Hypothalamus (tissue), 51 donors: ENCODE measurements at regions not wholly inside any gene's neighbourhood (a gene's known extent, or its start where the extent isn't known, plus 50 kb on each side); places are given as distances from the start of the nearest gene placed in this dataset.

Source experiments
- DNase-seq, 51 donors: peaks; one replicate each; lab custom pipeline; 2025; lab: John Stamatoyannopoulos, UW

DNA sequence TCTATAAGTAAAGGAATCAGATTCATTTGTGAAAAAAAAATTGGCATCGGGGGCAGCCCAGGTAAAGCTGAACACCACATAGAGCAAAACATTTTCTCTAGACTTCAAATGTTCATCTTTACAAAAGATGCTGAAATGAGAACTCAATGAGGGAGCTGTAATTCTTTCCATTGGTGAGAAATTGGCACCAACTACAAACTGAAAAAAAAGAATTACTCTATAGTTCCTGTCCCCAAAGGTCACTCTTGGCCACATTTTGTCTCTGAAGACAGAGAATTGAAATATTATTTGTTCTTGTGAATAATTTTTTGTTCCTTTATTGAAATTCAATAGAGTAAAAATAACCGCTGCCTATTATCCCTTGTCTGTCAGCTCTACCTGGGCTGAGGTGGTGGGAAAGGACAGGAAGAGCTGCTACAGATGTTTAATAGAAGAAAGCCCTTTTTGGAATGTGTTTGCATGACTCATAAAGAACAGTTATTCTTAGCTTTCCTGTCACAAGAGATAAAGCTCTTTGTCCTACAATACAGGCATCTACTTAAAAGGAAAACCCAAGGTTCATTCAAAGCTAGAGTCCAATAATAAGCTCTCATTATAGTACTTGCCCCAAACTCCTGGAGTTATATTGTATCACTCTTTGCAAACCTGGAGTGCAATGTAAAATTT, 380.1 kb upstream of the KITLG start:
- DNase-seq, result no peak

DNA sequence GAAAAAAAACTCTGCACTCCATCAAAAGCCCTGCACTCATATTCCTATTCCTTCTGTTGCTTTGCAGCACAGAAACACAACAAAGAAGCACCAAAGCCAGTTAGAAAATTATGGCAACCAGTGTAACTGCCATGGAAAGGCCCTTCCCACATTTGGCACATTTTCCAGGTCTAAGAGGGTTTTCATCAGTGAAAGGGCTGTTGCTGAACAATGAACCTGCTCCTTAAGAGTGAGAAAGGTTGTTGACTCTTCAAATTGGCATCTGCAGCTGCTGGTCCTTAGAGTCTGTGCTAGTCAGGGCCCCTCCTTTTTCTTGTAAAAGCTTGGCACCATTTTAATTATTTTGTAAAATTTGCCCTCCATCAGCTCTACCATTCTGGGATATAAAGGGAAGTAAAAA, 378.7 kb upstream of the KITLG start:
- peak in 1 of 51 donors; percentile 0 for DNase-seq

DNA sequence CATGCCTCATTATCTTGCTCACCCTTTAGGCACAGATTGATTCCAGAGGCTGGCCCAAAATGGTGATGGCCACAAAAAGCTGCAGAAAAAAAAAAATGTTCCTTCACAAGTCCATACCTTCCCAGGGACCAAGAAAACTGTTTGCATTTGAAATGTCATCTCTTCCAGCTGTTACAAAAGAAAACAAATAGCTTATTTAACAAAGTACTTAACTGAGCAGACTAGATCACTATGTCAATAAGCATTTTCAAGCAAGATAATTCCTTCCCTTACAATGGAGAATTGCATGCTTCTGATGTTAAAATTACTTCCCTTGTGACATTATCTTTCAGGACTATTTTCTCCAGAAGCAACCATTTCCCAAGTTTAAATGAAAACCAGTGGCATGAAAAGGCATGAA, 377.9 kb upstream of the KITLG start:
- DNase-seq, result no peak

DNA sequence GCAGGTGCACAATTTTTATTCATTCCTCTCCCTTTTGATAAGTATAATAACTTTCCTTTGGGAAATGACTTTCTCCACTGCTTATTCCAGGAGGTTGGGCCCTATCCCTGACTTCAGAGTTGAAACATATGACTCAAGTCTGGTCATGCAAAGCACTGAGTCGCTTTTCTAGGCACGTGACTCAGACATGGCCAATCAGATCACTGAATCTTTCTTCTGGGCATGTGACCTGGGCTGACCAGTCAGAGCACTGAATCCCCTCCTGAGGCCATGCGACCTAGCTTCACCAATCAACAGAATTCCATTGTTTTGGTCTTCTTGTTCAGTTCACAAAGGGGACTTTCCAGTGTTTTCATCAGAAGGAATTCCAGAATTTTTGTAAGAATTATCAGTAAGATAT, 377.1 kb upstream of the KITLG start:
- no peak for DNase-seq

DNA sequence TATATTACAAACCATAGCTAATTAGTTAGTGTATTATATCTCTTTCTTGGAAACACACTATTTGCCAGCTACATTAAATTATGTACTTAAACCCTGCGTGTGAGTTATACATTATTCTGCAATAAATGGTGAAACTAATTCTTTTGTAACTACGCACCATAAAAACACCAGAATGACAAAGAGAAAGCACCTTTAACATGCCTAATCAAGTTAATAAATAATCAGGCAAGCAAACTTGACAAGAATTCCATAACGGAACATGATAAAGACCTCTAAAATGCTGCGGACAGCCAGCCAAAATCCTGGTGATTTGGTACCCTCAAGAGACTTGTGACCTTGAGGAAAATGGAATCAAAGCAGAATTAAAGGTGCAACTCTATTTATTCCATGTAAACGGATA, 375.3 kb upstream of the KITLG start:
- no peak for DNase-seq

DNA sequence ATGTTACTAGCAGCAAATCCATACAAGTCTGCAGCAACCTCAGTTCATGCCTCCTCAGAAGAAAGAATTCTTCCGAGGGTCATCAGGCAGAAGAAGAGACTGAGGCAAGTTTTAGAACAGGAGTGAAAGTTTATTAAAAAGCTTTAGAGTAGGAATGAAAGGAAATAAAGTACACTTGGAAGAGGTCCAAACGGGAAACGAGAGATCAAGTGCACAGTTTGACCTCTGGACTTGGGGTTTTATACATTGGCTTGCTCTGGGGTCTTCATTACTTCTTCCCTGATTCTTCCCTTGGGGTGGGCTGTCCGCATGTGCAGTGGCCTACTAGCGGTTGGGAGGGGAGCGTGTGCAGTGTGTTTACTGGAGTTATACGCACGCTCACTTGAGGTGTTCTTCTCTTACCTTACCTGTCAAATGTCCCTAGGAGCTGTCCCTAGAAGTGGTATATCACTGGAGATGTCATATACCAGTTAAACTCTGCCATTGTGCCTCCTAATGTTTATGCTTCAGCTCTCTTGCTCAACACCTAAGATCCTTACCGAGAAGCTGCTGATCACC, 372.8 kb upstream of the KITLG start:
- no peak for DNase-seq

DNA sequence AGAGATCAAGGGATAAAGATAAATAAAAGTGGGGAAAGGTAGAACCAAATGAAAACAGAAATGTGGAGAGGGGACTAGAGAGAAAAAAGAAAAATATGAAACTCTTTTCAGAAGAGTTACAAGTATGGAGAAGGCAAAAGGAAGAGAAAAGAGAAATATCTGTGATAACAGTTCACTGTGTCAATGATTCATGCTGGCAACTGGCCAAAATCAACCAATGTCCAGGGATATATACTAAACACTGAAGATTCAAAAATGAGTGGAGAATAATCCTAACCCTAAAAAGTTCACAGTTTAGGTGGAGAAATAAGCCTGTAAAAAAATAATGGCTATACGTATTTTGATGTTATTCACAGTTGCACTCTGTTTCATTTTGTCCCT, 372.3 kb upstream of the KITLG start:
- DNase-seq, result no peak

DNA sequence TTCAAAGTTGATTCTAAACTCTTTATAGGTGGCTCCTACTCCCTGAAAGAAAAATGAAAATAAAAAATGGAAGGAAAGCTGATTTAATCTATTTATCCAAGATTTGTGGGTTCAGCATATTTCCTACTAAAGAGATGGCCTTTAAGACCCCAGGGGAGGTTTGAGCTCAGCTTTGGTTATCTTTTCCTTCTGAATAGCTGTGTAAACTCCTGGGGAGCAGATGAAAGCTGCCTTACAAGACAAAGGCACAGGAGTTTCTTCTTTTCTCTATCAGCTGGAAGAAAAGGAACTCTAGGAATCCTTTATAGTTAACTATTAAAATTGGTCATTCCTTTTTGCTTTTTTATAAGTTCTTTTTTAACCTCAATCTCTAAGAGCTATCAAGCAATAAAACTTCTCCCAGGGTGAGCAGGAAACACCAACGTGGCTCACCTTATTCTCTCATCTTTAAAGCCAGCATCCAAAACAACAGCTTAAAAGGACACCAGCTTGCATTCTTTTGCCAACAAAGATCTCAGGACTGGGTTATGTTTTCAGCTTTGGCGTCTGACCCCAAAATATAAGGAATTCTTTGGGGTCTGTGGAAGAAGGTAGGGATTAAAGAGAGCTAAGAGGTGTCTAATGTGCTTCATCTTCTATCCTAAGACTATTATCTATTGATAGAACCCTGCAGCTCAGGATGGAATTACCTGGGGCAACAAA, 371.7 kb upstream of the KITLG start:
- DNase-seq, result no peak

DNA sequence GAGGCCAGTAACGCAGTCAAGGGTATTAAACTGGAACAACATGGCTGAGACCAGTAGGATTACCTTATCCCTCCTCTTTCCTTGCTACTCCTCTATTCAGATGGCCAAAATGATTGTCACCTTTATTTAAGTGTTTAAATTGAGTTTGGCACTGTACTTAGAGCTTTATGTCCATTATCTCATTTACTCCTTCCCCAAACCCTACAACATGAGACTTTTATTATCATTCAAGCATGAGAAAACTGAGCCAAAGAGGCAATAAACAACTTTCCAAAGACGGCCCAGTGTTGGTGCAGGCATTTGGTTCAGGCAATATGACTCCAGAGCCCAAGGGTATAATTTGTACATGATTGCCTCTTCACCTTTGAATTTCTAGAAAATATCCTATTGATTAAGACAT, 370.9 kb upstream of the KITLG start:
- no peak for DNase-seq

DNA sequence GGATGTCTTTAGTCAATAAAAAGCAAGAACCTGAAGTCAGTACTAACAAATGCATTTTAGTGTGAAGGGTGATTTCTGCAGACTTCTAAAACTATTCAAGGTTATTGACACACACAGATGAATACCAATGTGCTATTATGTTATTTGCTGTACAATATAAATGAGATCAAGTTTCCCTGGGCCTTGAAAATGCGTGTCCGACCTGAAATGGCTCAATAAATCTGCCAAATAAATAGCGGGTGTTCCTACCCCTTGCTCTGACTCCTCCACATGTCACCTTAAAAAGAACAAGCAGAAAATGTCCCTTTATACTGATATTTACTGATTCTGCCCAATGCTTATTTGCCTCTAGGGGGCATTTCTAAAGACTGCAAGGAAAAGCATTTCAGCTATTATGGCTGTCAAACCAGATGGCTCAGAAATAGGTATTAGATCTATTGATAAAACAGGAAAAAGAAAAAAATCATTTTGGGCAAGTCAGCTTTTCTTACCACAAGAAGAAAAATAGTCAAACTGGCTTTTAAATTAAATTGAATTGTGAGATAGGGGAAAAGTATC, 367.3 kb upstream of the KITLG start:
- DNase-seq, result no peak

DNA sequence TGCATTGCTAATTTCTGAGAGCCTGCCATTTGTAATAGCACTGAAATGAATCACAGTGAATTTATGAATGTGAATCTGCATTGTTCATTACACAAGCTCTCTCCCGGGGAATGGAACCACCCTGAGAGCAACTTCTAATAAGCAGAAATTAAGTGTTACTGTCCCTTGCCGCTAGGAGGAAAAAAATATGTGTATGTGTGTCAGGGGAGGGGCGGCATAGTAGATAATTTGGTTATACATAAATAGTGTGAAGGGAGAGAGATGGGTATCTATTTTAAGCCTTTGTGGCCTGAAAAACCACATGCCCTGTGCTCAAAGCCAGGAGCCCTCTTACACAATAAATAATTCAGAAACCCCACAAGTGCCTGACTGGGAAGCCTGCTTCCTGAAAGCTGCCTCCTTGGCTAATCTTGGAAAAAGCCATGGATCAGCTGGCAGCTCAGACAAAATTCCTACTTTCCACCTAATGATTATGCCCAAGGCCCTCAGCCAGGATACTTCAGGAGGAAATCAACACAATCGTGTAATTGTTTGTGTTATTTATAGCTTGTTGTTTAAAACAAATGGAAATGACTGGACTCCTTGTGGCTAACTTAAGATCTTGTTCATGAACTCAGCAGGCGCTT, 366.2 kb upstream of the KITLG start:
- peak in 1 of 51 donors; percentile 6 for DNase-seq

DNA sequence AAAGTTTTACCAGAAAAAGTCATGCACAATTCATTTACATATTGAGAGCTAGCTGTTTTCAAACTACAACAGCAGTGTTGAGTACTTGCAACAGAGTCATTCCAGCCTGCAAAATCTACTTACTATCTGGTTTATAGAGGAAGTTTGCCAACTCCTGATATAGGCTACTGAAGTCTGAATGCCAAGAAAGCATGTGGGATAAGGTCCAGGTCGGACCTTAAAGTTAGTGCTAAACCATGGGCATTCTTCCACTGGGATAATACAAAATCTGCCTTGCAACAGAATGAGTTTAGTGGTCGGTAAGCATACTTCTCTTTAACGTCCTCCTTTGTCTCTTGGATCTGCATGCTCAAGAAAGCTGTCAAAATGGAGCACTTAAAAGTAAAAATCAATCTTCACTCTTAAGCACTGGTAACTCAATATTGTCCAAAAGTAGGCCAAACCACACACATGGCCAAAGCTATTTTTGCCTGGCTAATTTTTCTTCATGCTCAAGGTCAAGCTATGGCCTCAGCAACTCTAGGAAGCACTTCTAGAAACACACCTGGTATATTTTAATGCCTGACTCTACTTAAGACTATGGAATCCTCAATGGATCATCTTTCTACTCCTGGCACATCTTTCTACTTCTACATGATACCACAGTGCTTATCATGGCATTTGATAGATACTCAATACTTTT, 364.9 kb upstream of the KITLG start:
- no peak for DNase-seq

DNA sequence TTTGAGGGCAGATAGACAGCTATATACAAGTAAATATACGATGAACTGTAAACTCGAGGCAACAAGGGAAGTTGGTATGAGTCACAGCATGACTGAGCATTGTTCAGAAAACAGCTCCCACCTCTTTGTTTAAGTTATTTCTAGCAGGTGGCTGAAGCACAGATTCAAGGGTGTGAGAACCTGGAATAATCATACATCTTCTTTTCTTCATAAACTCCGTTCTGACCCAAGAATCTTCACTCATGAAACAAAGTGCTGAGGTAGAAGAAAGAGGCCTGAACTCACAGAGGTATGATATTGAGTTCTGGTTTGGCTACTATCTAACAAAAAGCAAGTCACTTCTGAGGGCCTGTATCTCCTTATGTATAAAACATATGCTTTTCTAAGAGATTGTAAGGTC, 364.1 kb upstream of the KITLG start:
- no peak for DNase-seq

DNA sequence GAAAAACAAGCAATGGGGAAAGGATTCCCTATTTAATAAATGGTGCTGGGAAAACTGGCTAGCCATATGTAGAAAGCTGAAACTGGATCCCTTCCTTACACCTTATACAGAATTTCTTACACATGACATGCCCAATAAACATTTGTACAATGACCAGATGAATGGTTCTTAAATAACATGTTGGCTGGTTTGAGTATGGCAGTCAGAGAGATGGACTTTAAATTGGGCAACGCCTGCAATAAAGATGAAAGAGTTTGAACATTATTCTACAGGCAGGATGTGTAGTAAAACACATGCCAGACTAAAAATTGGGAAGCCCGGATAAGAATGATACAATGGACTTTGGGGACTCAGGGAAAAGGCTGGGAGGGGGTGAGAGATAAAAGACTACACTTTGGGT, 360.6 kb upstream of the KITLG start:
- no peak for DNase-seq

DNA sequence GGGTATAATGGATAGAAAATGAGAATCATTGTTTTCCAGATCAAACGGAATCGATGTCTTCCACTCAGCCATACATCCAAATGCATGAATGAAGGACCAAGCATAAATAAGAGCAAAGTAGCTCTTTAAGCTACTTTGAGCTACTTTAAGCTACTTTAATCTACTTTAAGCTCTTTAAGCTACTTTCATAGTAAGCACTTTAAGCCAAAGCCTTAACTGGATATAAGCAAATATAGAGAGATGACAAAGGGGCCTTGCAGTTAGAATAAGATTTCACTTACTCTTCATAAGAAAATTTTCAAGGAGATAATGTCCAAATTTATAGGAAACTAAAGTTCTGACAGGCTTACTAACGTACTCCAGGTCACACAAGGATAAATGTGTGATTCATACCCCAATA, 355.6 kb upstream of the KITLG start:
- DNase-seq, result no peak

DNA sequence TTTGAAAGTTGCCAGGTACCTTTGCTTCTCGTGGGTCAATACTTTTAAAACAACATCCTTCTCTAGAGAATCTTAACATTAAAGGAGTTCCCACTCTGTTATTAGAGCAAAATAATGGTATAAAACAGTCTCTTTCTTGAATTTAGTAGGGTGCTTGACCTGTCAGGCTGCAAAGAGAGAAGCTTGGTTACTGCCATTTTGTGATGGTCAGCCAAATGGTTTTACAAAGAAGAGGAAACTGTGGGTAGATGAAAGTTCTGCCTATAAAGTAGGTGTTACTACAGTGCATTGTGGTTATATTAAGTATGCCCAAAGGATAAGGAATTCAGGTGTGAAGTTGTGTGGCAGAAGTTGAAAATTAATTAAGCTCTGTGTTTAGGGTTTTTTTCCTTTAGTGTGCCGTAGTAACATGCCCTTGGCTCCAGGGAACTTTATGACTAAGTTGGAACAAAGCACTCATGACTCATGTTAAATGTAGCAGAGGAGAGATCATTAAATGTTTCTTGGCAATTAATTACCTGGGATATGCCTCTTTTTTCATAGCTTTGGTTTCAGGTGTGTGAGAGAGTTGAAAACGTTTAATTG, 354.0 kb upstream of the KITLG start:
- no peak for DNase-seq

DNA sequence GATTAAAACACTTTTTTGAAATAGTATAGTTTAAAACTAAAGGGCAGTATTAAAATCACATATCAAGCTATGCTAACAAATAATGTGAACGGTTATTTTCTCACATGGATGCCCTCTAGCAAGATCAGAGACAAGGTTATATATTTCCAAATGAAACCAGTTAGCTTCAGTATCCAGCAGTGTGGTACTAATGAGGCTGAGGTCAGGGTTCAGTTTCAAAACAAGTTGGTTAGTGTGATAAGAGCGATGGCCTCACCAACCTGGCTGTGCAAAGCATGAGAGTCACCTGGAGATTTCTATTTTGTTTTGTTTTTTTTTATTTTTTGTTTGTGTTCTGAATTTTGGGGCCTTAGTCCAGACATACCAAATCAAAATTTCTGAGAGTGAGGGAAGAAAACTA, 352.2 kb upstream of the KITLG start:
- DNase-seq, result no peak

DNA sequence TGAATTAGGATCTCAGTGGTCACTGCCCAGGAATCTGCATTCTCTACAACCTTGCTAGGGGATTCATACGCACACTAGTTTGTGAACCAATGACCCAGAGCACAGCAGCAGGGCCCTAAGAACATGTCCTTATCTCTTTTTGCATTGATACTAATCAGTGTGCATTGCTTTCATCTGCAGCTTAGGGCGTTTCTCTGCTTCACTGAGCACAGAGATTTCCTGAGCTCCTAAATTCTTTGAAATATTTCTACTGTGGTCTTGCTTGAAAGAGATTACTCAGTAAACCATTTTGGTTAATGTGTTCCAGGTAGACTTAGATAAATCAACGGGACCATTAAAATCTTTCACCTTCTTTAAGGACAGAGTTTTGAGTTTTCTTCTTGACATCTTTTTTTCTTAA, 351.3 kb upstream of the KITLG start:
- DNase-seq, result no peak

DNA sequence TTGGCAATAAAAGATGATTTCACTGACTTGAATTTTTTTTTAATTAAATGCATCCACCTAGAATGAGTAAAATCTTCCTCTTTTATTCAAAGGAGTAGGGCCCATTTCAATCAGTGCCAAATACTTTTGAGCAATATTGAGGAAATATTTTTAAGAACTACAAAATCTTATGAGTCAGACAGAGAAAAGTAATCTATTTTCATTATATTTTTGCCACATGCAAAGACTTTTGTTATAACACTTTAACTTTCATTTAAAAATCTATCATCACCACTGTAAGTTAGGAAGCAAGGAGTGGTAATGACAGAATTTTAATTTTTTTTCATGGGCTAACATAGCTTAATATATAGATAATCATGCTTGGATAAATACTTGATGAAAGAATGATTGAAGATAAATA, 345.2 kb upstream of the KITLG start:
- no peak for DNase-seq

DNA sequence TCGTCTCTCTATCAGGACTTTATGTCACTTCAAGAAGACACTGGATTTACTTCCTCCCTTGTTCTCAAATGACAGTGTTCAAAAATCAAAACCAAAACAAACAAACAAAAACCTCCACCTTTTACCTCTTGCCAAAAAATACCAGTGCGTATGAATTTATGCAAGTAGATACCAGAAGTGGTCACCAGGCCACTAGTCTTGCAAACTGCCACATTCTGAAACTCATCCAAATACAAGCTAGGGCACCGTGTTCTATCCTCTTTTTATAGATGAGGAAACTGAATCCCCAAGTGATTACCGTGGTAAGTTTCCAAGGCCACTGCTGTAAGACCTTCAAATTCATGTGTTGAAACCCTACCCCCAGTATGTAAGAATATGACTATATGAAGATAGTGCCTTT, 343.9 kb upstream of the KITLG start:
- DNase-seq, result no peak

DNA sequence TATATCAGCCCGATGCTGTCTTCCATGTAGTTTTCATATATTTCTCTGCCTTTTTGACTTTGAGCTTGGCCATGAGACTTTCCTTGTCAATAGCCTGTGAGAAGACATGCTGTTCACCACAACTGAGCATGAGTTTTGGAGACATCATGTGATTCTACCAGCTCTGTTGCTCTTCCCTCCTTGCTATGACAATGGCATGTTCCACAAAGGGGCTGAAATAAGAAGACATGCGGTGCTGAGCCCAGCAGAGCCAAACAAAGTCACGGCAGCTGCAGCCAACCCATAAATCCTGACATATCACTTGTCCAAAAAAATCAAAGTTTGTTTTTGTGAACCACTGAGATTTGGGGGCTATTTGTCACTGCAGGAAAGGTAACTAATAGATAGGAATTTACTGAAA, 343.4 kb upstream of the KITLG start:
- DNase-seq, result no peak
